ENCODE measurements at regions not wholly inside any gene's neighbourhood (a gene's known extent, or its start where the extent isn't known, plus 50 kb on each side); places are given as distances from the start of the nearest gene placed in this dataset.

GRCh38 chr10:128570319-128570995 lies 444.2 kb upstream of the MKI67 start:
- Histone ChIP-seq H3K4me2 (ENCODE audit: low read depth, low read length) (no peak overlapping the region), H3K36me3 (replicated peaks in 1 of 2; ENCODE audit: control insufficient read depth in 1 of 2, insufficient read depth in 2 of 2, low read length in 2 of 2) (no peaks in the 10 kb centered on the region), H3K79me2 (ENCODE audit: insufficient read depth, low read length) (no peaks in the 10 kb centered on the region), H4K20me1 (ENCODE audit: insufficient read depth, low read length) (no peaks in the 10 kb centered on the region), H3K27me3 (ENCODE audit: control insufficient read depth in 1 of 2, insufficient read depth in 2 of 2, low read length in 2 of 2) (peaks cover 2 to 66% of the 10 kb centered on the region in 2 experiments; a peak in 2 of 5 replicates), H3K9me3 (ENCODE audit: low read length) (no peaks in the 10 kb centered on the region), H3K9ac (ENCODE audit: insufficient read depth, low read depth, low read length) (no peak overlapping the region), H3K27ac (ENCODE audit: extremely low read length, insufficient read depth, low read length) (no peak overlapping the region), H3K4me3 (replicated peaks in 1 of 3; ENCODE audit: insufficient read depth in 1 of 3, low read depth in 2 of 3, low read length in 3 of 3) (no peak overlapping the region), H3K4me1 (ENCODE audit: insufficient read depth, low read length) (no peaks in the 10 kb centered on the region), H2AFZ (ENCODE audit: low read length) (no peak overlapping the region)
- ChIA-PET POLR2A (no interaction called here), CTCF (ENCODE audit: low intra/inter-chr PET ratio, low total read pairs) (no interaction called here)
- 2% methylated on average over 8 of the region's 12 CpGs for whole genome bisulfite sequencing (ENCODE audit: low lambda C conversion rate)
- intact Hi-C loops (cut with micrococcal nuclease; ENCODE audit: unreplicated experiment): no loop called here
- no peak for FAIRE-seq
- BruUV-seq (replicated peaks): no TSS peak
- DNase-seq (ENCODE audit: low spot score): no peak
- no peak for TF ChIP-seq ATF5 (CRISPR knock-in tag; IDR thresholded peaks at IDR 0.05; ENCODE audit: low read depth)
- TF ChIP-seq ZNF672 (CRISPR knock-in tag; IDR thresholded peaks at IDR 0.05): no peak
- no peak for TF ChIP-seq GLI4 (CRISPR knock-in tag; IDR thresholded peaks at IDR 0.05; ENCODE audit: borderline replicate concordance)
- no peak for TF ChIP-seq RFX1 (IDR thresholded peaks at IDR 0.05)
- TF ChIP-seq ZNF367 (CRISPR knock-in tag; IDR thresholded peaks at IDR 0.05; ENCODE audit: borderline replicate concordance): no peak
- no peak for TF ChIP-seq ZNF644 (CRISPR knock-in tag; IDR thresholded peaks at IDR 0.05; ENCODE audit: low read depth)
- no peak for TF ChIP-seq FOXK1 (CRISPR knock-in tag; IDR thresholded peaks at IDR 0.05; ENCODE audit: borderline replicate concordance, low read depth)
- no peak for TF ChIP-seq ARID5B (CRISPR knock-in tag; IDR thresholded peaks at IDR 0.05)
- no peak for TF ChIP-seq ZNF562 (CRISPR knock-in tag; IDR thresholded peaks at IDR 0.05; ENCODE audit: borderline replicate concordance)
- no peak for TF ChIP-seq ZNF629 (CRISPR knock-in tag; conservative IDR thresholded peaks at IDR 0.05)
- no peak for TF ChIP-seq ZNF781 (CRISPR knock-in tag; IDR thresholded peaks at IDR 0.05; ENCODE audit: borderline replicate concordance, not compliant biosample characterization)
- no peak for TF ChIP-seq ZNF615 (CRISPR knock-in tag; IDR thresholded peaks at IDR 0.05; ENCODE audit: borderline replicate concordance)
- TF ChIP-seq MED8 (CRISPR knock-in tag; IDR thresholded peaks at IDR 0.05; ENCODE audit: insufficient replicate concordance): no peak
- TF ChIP-seq ZNF577 (CRISPR knock-in tag; IDR thresholded peaks at IDR 0.05; ENCODE audit: borderline replicate concordance, low read depth): no peak
- TF ChIP-seq ZSCAN5A (CRISPR knock-in tag; IDR thresholded peaks at IDR 0.05; ENCODE audit: borderline replicate concordance): no peak
- TF ChIP-seq SP1 (IDR thresholded peaks at IDR 0.05): no peak
- TF ChIP-seq SP1 (CRISPR knock-in tag; IDR thresholded peaks at IDR 0.05): no peak
- in situ Hi-C loops (cut with HindIII; ENCODE audit: extremely low pct_ligation_motif_present, low pct_unique_long_range_greater_than_20kb): no loop called here
- ATAC-seq: no peak

All from HepG2 (cell line).